ENCODE measurements at regions not wholly inside any gene's neighbourhood (a gene's known extent, or its start where the extent isn't known, plus 50 kb on each side); places are given as distances from the start of the nearest gene placed in this dataset.
"Not testable (repeated sequence)": the region's sequence is repeated elsewhere in the genome, so short reads cannot be mapped to it uniquely, and the experiment has no call there.

DNA sequence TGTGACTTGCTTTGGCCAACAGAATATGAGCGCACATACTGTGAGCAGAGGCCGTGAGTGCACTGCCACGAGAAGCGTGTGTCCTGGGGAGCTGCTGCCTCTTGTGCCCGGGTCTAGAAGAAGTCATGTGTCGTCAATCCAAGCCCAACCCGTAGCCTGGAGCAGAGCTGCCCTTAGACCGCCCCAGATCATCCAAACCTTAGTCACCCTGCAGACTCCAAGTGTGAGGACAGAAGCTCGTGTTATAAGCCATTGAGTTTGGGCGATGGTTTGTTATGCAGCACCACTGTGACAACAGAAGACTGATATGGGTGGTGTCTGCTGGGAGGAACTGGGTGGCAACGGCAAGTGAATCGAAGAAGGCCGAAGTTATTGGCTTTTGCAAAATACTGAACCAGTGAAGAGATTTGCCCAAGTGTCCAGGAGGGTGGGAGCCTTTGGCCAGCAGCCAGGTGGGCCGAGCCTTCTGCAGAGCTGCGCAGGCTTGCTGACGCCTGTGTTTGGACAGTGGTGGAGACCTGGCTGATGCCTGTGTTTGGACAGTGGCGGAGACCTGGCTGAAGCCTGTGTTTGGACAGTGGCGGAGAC lies 101.3 kb upstream of the SULF2 start:
- no peak overlapping the region for H3K27ac ChIP-seq (replicated peaks)
- H3K27me3 ChIP-seq (ENCODE audit: insufficient read depth, poor library complexity, severe bottlenecking): no peaks in the 10 kb centered on the region
- no peak for DNase-seq (ENCODE audit: low read depth in 1 of 2, low spot score in 1 of 2)
- no peak overlapping the region for H3K4me3 ChIP-seq (replicated peaks; ENCODE audit: insufficient read depth, low read length)
- TF ChIP-seq GABPA (IDR thresholded peaks at IDR 0.05; ENCODE audit: low read depth) (no peak), POLR2AphosphoS5 (IDR thresholded peaks at IDR 0.05; ENCODE audit: low read depth) (no peak), SPI1 (IDR thresholded peaks at IDR 0.05; ENCODE audit: borderline replicate concordance, low read depth) (no peak)
- TF ChIP-seq, protein P1, sequence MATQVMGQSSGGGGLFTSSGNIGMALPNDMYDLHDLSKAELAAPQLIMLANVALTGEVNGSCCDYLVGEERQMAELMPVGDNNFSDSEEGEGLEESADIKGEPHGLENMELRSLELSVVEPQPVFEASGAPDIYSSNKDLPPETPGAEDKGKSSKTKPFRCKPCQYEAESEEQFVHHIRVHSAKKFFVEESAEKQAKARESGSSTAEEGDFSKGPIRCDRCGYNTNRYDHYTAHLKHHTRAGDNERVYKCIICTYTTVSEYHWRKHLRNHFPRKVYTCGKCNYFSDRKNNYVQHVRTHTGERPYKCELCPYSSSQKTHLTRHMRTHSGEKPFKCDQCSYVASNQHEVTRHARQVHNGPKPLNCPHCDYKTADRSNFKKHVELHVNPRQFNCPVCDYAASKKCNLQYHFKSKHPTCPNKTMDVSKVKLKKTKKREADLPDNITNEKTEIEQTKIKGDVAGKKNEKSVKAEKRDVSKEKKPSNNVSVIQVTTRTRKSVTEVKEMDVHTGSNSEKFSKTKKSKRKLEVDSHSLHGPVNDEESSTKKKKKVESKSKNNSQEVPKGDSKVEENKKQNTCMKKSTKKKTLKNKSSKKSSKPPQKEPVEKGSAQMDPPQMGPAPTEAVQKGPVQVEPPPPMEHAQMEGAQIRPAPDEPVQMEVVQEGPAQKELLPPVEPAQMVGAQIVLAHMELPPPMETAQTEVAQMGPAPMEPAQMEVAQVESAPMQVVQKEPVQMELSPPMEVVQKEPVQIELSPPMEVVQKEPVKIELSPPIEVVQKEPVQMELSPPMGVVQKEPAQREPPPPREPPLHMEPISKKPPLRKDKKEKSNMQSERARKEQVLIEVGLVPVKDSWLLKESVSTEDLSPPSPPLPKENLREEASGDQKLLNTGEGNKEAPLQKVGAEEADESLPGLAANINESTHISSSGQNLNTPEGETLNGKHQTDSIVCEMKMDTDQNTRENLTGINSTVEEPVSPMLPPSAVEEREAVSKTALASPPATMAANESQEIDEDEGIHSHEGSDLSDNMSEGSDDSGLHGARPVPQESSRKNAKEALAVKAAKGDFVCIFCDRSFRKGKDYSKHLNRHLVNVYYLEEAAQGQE (IDR thresholded peaks at IDR 0.05; ENCODE audit: insufficient replicate concordance, low read depth): no peak
- TF ChIP-seq, protein P2, sequence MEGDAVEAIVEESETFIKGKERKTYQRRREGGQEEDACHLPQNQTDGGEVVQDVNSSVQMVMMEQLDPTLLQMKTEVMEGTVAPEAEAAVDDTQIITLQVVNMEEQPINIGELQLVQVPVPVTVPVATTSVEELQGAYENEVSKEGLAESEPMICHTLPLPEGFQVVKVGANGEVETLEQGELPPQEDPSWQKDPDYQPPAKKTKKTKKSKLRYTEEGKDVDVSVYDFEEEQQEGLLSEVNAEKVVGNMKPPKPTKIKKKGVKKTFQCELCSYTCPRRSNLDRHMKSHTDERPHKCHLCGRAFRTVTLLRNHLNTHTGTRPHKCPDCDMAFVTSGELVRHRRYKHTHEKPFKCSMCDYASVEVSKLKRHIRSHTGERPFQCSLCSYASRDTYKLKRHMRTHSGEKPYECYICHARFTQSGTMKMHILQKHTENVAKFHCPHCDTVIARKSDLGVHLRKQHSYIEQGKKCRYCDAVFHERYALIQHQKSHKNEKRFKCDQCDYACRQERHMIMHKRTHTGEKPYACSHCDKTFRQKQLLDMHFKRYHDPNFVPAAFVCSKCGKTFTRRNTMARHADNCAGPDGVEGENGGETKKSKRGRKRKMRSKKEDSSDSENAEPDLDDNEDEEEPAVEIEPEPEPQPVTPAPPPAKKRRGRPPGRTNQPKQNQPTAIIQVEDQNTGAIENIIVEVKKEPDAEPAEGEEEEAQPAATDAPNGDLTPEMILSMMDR (IDR thresholded peaks at IDR 0.05; ENCODE audit: insufficient read depth, low read length): no peak

DNA sequence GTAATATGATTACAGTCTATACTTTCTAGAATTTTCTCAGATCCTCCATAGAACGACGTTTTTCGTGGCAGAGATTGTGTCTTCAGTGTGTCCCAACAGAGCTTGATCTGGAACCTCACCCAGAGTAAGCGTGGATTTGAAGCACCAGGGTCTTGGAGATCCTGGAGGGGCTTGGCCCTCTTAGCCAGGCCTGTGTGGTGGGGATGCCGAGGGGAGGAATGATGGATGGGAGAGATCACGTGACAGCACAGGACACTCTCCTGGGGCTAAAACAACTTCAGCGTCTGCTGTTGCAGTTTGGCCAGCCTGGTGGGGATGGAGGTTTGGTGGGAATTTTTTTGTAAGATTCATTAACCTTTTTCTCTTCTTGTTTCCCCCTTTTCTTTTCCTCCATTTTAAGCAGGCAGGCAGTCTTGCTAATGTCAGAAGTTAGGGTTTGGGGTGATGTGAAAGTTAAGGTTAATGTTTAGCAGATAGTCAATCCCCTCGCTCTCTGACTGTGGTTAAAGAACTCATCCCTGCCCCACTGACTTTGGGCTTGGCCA lies 100.7 kb upstream of the SULF2 start:
- no peak for DNase-seq (ENCODE audit: low read depth in 1 of 2, low spot score in 1 of 2)
- Histone ChIP-seq H3K27ac (replicated peaks) (no peak overlapping the region), H3K27me3 (ENCODE audit: insufficient read depth, poor library complexity, severe bottlenecking) (no peaks in the 10 kb centered on the region), H3K4me3 (replicated peaks; ENCODE audit: insufficient read depth, low read length) (no peak overlapping the region)
- TF ChIP-seq, protein P1 (IDR thresholded peaks at IDR 0.05; ENCODE audit: insufficient replicate concordance, low read depth): no peak
- TF ChIP-seq, protein P2 (IDR thresholded peaks at IDR 0.05; ENCODE audit: insufficient read depth, low read length): no peak
- TF ChIP-seq GABPA (IDR thresholded peaks at IDR 0.05; ENCODE audit: low read depth) (no peak), SPI1 (IDR thresholded peaks at IDR 0.05; ENCODE audit: borderline replicate concordance, low read depth) (no peak), POLR2AphosphoS5 (IDR thresholded peaks at IDR 0.05; ENCODE audit: low read depth) (no peak)

DNA sequence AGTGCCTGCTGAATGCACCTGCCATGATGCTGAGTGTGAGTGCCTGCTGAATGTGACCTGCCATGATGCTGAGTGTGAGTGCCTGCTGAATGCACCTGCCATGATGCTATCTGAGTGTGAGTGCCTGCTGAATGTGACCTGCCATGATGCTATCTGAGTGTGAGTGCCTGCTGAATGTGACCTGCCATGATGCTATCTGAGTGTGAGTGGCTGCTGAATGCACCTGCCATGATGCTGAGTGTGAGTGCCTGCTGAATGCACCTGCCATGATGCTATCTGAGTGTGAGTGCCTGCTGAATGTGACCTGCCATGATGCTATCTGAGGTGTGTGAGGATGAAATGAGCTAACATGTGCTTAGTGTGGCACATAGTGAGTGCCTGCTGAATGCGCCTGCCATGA lies 98.7 kb upstream of the SULF2 start:
- H3K4me3 ChIP-seq (replicated peaks; ENCODE audit: insufficient read depth, low read length): not testable (repeated sequence)

DNA sequence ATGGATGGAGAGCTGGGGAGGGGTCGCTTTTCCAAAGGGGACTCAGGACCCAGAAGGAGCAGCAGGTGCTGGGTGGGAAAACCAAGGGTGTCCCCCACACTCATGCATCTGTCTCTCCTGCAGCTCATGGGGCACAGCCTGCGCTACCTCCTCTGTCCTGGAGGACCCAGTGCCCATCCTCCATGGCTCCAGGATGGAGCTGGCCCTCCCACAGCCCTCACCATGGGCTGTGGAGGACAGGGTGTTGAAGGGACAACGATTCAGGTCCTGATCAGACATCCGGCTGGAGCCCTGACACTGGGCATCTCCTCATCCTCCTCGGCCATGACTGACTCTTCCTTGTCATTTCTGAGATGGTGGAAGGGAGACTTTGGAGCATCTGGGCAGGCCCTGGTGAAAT lies 97.9 kb upstream of the SULF2 start:
- TF ChIP-seq, protein P1 (IDR thresholded peaks at IDR 0.05; ENCODE audit: insufficient replicate concordance, low read depth): no peak
- TF ChIP-seq, protein P2 (IDR thresholded peaks at IDR 0.05; ENCODE audit: insufficient read depth, low read length): no peak
- TF ChIP-seq SPI1 (IDR thresholded peaks at IDR 0.05; ENCODE audit: borderline replicate concordance, low read depth) (no peak), GABPA (IDR thresholded peaks at IDR 0.05; ENCODE audit: low read depth) (no peak), POLR2AphosphoS5 (IDR thresholded peaks at IDR 0.05; ENCODE audit: low read depth) (no peak)
- Histone ChIP-seq H3K27me3 (ENCODE audit: insufficient read depth, poor library complexity, severe bottlenecking) (no peaks in the 10 kb centered on the region), H3K27ac (replicated peaks) (no peak overlapping the region), H3K4me3 (replicated peaks; ENCODE audit: insufficient read depth, low read length) (no peak overlapping the region)
- no peak for DNase-seq (ENCODE audit: low read depth in 1 of 2, low spot score in 1 of 2)

More for the DNA sequence above, 98.7 kb upstream of the SULF2 start:
- not testable (repeated sequence) for H3K27me3 ChIP-seq (ENCODE audit: insufficient read depth, poor library complexity, severe bottlenecking); H3K27ac ChIP-seq (replicated peaks); DNase-seq (ENCODE audit: low read depth in 1 of 2, low spot score in 1 of 2)
